AG09309 (cell line): ENCODE measurements at regions not wholly inside any gene's neighbourhood (a gene's known extent, or its start where the extent isn't known, plus 50 kb on each side); places are given as distances from the start of the nearest gene placed in this dataset.
A peak's percentile ranks its signal among the peaks of the same experiment; 100 is the strongest.

Source experiments
- DNase-seq: peaks from one replicate; pipeline ENCODE4 v3.0.0-alpha.2; 2010; ENCODE audit warnings: low read depth
- H3K4me3 ChIP-seq: 2 replicates; pipeline ENCODE4 v1.5.1; 2011; ENCODE audit warnings: mild to moderate bottlenecking, low read depth, low read length, moderate library complexity; ENCODE audit not compliant: control insufficient read depth
- CTCF ChIP-seq: IDR thresholded peaks from 2 replicates; pipeline ENCODE4 v1.5.1; 2011; ENCODE audit warnings: mild to moderate bottlenecking, low read depth, low read length, inconsistent platforms; ENCODE audit not compliant: insufficient read depth, control insufficient read depth; ENCODE audit errors: missing control alignments

- no peak for DNase-seq
- H3K4me3 ChIP-seq, result no peak overlapping the region
- TF ChIP-seq CTCF, result no peak
These were observed 55.5 kb upstream of the STEAP1B start for GRCh38 chr7:22555476-22555875.

DNA sequence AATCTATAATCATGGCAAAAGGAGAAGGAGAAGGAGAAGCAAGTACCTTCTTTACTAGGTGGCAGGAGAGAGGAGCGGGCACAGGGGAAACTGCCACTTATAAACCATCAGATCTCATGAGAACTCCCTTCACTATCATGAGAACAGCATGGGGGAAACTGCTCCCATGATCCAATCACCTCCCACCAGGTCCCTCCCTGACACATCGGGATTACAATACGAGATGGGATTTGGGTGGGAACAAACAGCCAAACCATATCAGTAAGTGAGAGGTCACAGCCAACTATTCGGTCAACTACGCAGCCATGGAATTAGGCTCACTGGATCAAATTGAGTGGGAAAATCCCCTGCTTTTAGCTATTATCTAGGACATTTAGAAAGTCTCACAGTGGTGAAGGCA lies 54.2 kb upstream of the STEAP1B start:
- H3K4me3 ChIP-seq, result no peak overlapping the region
- TF ChIP-seq CTCF, result no peak
- no peak for DNase-seq

DNA sequence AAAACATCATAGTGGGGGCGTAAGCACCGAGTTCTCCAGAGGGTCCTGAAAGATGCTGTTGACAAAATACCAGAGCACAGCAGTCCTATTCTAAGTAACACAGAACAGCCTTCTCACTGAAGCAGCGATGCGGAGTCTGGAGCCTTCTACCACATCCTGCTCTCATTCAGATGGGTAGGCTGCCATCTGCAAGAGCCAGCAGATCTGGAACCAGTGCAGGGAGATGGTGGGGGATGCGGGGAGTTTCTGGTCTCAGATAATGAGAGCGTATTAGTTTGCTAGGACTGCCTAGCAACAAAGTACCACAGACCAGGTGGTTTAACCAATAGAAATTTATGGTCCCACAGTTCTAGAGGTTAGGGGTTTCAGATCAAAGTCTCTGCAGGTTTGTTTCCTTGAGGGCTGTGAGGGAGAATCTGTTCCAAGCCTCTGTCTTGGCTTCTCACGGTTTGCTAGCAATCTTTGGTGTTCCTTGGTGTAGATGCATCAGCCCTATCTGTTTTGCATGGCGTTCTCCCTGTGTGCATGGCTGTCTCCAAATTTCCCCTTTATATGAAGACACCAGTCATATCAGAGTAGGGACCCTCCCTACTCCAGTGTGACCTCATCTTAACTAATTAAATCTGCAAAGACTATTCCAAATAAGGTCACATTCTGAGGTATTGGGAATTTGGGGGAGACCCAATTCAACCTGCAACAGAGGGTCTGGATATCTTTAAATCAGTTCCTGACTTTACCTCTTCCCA lies 52.0 kb upstream of the STEAP1B start:
- no peak overlapping the region for H3K4me3 ChIP-seq
- no peak for TF ChIP-seq CTCF
- DNase-seq, result no peak

- H3K4me3 ChIP-seq, result peak overlapping the region; percentile 52
- TF ChIP-seq CTCF, result no peak
- no peak for DNase-seq
These were observed 50.6 kb upstream of the STEAP1B start for GRCh38 chr7:22550514-22551030.

DNA sequence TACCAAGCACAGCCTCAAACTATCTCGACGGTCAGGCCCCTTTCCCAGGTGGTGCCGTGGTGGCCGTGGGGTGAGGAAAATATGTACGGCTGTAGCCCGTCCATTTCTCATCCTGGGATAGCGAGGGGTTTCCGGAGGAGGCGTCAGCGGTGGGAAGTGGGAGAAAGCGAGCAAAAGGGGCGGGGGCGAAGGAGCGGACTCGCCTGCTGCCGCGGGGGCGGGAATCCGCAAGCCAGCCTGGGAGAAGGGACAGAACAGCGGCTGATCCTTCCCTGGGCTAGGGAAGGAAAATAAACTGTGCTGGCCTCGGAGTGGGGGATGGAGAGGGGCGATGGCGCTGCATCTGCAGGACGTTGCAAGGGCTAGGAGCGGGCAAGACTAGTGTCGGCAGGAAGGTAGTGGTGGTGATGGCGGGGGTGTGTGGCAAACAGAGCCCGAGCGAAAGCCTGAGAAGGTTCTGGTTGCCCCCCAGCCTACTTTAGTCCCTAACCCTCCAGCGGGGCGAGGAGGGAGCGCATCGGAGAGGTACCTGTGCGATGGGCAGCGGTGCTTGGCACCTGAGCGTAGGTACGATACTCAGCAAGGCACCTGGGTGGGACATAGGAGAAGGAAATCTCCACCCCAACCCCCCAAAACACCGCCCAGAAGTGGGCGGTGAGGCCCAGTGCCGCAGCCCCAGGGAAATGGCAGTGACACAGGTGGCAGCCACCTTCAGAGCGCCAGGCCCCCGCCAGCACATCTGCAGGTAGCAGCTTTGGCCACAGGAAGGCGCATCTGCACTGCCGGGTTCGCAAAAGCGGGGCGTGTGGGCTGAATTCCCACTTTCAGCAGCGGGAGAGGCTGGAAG lies 49.9 kb upstream of the STEAP1B start:
- DNase-seq, result no peak
- peak overlapping the region; percentile 52 for H3K4me3 ChIP-seq
- TF ChIP-seq CTCF, result peak; percentile 66
